GM19468 (cell line): ENCODE measurements at regions not wholly inside any gene's neighbourhood (a gene's known extent, or its start where the extent isn't known, plus 50 kb on each side); places are given as distances from the start of the nearest gene placed in this dataset.

ENCODE experiments used
- ATAC-seq: cut with Tn5 transposase; IDR thresholded peaks from one replicate; pipeline ENCODE4 v1.9.1; 2021; ENCODE audit warnings: mild to moderate bottlenecking, moderate library complexity, moderate number of reproducible peaks; ENCODE audit not compliant: unreplicated experiment; ENCODE audit errors: extremely low read depth

GRCh38 chr12:29071099-29071498, 78.0 kb upstream of the FAR2 start:
- ATAC-seq: no peak

GRCh38 chr12:29072631-29073030, 76.4 kb upstream of the FAR2 start:
- no peak for ATAC-seq

GRCh38 chr12:29073631-29074239, 75.3 kb upstream of the FAR2 start:
- ATAC-seq: no peak

- no peak for ATAC-seq
These were observed 68.0 kb upstream of the FAR2 start for GRCh38 chr12:29081101-29081500.

- ATAC-seq: no peak
These were observed 66.6 kb upstream of the FAR2 start for GRCh38 chr12:29082522-29082921.

GRCh38 chr12:29086325-29087271, 62.5 kb upstream of the FAR2 start:
- ATAC-seq: no peak

- ATAC-seq: no peak
These were observed 60.4 kb upstream of the FAR2 start for GRCh38 chr12:29088611-29089219.
